ENCODE measurements at regions not wholly inside any gene's neighbourhood (a gene's known extent, or its start where the extent isn't known, plus 50 kb on each side); places are given as distances from the start of the nearest gene placed in this dataset.

GRCh38 chr2:118244686-118245085 is 156.4 kb downstream of the INSIG2 start:
- no peak for TF ChIP-seq CTCF (IDR thresholded peaks at IDR 0.05; ENCODE audit: insufficient read depth, low read length, poor library complexity, severe bottlenecking)
- no peak for TF ChIP-seq EZH2phosphoT487 (conservative IDR thresholded peaks at IDR 0.05; ENCODE audit: low read length)

Data from SU-DHL-6 (cell line).